HG03457 (cell line): ENCODE measurements at regions not wholly inside any gene's neighbourhood (a gene's known extent, or its start where the extent isn't known, plus 50 kb on each side); places are given as distances from the start of the nearest gene placed in this dataset.

Experiments used
- ATAC-seq: cut with Tn5 transposase; IDR thresholded peaks from one replicate; pipeline ENCODE4 v1.9.1; 2021; ENCODE audit warnings: moderate number of reproducible peaks; ENCODE audit not compliant: unreplicated experiment

DNA sequence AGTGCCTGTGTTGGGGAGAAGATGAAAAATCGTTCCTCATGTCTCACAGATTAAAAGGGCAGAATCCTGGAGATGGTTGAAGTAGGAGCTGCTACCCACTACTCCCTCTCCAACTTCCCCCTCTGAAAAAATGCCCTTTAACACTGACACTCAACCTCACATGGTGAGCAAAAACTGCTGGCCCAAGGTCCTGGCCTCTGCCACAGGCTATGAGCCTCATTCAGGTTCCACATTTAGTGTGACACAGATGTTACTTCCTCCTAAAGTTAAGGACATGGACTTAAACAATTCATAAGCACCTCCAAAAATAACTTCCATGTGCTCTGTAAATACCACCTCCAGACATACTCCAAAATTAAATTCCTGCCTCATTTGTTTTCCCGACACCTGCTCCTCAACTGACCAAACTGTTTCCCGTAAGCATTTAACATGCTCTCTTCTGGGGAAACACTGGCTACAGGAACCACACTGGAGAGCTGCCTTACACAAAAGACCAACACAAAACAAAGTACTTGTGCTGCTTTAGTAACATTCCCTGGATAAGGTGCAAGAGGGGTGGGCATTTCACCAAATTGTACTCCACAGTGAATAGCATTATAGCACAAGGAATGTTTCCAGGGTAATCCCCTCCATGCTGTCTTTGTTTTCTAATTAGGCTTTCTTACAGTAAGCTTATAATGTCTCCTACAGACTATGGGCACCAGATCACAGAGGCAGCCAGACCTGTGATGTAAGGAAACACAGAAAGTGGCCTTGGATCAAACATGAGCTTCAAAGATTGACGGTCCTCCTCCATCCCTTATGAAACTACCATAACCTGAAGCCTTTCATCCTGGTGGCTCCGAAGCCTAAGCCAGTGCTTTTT lies 57.0 kb downstream of the PHLDA1 start:
- ATAC-seq: no peak

DNA sequence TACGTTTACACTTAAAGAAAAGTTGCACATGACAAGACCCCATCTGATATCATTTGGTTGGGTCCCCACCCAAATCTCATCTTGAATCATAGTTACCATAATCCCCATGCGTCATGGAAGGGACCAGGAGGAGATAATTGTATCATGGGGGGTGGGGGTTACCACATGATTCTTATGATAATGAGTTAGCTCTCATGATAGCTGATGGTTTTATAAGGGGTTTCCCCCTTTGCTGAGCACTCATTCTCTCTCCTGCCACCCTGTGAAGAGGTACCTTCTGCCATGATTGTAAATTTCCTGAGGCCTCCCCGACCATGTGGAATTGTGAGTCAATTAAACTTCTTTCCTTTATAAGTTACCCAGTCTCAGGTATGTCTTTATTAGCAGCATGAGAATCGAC lies 60.3 kb downstream of the PHLDA1 start:
- no peak for ATAC-seq

DNA sequence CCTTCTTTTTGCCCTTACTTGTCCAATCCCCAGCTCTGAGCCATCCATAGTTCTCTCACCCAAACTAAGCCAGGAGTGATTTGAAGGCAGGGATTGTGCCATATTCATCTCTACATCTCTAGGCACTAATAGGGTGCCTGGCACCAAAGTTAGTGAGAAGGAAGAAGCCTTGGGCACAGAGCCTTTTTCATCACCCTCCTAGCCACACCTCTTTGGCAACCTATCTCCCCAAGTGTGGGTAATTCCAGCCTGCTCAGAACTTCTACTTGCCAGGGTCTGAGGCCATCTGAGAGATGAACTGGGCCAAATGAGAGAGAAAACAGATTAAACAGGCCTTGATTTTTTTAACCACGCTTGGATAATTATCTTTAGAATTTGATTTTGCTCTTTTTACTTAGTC lies 61.3 kb downstream of the PHLDA1 start:
- ATAC-seq: no peak

DNA sequence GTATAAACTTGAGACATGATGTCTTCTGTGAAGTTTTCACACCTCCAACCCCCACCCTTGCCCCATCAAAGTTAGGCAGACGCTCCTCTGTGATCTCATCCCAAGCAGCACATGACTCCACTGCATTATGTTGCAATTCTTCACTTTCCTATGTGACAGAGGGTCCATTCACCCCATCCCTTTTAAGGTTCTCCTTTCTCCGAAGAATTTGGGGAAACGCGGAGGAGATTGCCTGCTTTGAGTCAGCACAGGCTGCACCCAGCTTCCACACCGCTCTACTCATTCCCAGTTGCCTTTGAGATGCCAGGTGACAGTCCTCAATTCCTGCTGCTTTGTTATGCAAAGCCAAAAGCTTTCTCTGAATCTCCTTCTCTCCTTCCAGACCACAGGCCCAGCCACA lies 61.8 kb downstream of the PHLDA1 start:
- ATAC-seq: no peak

DNA sequence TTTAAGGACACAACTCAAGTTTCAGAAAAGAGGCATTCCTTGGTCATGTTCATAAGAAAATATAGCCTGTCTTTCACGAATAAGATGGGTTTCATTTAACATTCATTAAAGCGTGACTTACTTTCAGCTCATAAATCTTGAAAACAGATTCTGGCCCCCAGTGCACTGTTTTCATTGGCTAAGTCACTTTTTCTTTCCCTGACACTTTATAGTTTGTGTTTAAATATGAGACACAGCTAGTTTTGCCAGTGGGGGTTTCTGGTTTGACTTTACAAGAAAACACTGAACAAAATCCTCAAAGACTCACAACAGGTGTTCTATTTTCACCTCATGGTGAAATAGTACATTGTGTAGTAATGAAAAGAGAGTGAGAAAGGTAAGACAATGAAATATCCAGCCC lies 65.9 kb downstream of the PHLDA1 start:
- no peak for ATAC-seq

DNA sequence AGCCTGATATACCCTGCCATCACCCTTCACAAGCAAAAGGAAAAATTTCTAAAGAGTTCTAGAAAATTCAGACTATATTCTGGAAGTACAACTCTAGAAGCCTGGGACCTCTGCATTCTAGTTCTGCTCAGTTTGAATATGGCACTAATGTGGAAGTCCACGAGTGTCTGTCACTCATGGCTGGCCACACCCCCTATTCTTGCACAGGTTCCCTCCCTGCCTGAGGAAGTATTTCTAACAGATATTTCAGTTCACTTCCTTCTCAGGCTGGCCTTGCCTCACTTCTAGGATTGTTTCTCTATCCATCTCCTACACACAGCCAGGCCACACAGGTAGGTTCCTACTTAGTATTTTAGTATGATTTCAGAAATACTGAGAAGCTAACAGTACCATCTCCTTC lies 67.4 kb downstream of the PHLDA1 start:
- no peak for ATAC-seq

DNA sequence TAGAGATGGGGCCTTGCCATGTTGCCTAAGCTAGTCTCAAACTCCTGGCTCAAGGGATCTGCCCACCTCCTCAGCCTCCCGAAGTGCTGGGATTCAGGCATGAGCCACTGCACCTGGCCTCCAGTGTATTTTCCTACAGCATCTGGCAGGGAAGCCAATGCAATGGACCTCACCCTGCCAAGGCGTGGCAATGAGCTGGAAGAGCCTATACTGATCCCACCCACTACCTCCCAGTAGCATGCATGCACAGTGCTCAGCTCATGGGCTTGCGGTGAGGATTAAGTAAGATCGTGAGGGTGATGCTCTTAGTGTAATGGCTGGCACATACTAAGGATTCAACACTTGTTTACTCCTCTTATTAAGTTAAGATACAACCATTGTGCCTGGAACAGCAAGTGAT lies 69.7 kb downstream of the PHLDA1 start:
- no peak for ATAC-seq

DNA sequence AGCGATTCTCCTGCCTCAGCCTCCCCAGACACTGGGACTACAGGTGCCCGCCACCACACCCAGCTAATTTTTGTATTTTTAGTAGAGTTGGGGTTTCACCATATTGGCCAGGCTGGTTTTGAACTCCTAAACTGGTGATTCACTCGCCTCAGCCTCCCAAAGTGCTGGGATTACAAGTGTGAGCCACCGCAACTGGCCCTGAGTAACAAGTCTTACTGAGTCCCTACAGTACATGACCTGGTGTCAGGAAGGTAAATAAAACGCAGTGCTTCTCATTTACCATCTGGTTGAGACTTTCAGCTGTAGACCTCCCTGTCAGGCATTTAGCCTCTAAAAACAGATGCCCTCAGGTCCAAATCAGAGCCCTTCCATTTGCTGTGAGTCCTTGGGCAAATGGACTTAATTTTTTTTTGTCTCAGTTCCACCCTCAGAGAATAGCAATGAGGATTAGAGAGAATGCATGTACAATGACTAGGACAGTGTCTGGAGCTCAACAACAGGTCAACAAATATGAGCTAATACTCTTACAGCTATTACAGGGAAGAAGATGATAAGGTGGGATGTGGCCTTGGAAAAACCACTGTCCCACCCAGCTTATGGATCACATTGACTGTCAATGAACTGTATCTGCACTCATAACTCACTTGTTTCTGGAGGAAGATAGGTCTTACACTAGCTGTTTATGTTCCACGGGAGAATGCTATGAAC lies 70.5 kb downstream of the PHLDA1 start:
- no peak for ATAC-seq

DNA sequence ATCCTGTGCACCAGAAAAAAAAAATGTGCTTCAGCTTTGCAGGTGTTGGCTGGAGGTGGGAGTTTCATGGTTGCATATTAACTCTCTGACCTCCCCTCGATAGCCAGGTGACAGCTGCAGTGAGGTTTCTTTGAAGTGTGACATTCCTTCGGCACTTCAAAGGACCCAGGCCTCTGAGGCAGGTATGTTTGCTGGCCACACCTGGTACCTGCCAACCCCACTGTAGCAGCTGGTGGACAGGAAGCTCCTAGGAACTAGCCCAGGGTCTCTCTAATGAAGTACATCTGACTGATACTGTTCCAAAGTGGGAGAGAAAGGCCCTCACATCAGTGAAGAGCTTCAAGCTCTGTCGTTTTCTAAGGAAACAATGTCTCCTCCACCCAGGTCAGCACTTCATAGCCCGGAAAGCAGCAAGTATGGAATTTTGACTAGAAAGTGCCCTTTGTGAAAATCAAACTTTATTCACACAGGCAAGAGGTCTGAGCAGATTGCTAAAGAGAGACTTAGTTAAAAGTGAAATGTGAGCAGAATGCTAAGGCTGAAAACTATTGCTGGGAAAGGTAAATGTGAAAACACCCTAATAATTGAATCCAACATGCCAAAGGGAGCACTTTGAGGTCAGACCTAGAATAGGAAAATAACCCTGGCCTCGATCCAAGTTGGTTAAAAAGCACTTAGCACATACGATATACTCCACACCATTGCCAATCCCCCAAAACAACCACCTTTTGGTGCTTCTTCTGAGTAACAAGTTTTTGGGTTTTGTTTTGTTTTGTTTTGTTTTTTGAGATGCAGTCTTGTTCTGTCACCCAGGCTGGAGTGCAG lies 71.3 kb downstream of the PHLDA1 start:
- no peak for ATAC-seq

DNA sequence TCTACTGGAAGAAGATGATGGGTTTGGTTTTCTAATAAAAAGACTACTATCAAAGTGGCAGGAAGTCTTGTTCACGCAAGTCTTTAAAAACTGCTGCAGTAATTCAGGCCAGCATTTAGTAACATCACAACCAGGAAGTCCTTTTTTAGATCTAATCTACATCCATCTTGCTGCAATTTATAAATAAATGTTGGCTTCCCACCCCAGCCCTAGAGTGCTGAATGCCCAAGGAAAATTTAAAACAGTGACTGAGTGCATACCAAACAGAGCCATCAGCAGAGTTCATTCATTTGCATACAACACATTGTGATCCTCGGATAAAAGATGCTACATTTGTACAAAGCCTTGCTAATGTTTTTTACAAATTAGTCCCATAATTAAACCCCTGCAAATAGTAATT lies 72.1 kb downstream of the PHLDA1 start:
- no peak for ATAC-seq

DNA sequence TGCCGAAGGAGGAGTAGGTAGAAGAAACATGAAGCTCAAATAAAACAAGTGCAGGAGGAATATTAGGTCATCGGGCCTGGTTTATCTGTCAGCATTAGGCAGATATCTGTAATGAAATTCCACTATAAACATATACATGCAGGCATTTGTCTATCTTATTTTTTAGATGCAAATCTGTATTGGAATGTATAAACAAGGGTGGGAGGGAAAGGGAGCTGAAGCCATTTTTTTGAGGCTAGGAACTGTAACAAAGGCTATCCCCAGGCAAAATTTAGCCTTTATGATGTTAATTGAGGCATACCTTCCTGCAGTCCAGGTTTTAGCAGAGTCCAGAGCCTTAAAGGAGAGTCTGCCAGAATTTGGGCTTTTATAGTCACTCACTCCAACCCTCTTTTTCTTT lies 72.5 kb downstream of the PHLDA1 start:
- no peak for ATAC-seq

DNA sequence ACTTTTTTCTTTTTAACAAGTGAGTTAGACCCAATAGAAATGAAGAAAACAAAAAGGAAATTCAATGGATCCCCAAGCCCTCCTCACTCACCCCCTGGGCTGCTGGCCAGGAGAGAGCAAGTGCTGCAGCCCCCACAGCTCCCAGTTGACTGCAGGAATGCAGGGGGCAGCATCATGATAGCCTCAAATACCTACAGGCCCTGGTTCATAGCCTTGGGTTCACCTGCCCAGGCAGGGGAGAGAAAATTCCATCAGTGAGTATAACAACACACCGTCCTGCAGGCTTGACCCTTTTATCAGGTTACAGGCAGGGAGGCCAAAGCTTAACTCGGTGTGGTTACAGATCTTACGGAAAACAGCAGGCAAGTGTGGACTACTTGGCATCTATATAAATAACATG lies 76.3 kb downstream of the PHLDA1 start:
- ATAC-seq: no peak

DNA sequence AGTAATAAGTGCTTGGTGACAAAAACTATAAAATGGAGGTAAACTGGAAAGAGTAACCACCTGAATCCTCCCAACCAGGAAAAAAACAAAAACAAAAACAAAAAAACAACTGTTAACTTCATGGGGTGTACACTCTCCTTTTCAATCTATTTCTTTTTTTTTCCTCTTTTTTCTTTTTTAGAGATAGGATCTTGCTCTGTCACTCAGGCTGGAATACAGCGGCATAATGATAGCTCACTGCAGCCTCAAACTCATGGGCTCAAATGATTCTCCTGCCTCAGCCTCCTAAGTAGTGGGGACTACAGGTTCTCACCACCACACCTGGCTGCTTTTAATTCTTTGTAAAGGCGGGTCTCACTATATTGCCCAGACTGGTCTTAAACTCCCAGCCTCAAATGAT lies 76.8 kb downstream of the PHLDA1 start:
- ATAC-seq: no peak

DNA sequence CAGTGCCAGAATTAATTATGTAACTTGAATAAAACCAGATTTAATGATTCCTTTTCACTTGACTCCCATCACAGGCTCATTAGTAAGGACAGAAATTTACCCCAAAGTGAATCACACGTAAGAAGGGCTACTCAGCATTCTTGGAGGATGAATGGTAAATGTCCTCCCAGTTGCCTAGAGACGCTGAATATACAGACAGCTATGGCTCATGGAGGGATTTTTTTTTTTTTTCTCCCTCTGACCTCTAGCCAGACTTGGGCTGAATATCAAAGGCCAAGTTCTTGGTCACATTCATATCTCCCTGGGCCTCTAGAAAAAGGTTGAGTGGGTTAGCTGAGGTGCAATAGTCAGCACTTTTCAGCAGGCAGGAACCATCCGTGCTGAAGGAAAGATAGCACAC lies 77.5 kb downstream of the PHLDA1 start:
- no peak for ATAC-seq

DNA sequence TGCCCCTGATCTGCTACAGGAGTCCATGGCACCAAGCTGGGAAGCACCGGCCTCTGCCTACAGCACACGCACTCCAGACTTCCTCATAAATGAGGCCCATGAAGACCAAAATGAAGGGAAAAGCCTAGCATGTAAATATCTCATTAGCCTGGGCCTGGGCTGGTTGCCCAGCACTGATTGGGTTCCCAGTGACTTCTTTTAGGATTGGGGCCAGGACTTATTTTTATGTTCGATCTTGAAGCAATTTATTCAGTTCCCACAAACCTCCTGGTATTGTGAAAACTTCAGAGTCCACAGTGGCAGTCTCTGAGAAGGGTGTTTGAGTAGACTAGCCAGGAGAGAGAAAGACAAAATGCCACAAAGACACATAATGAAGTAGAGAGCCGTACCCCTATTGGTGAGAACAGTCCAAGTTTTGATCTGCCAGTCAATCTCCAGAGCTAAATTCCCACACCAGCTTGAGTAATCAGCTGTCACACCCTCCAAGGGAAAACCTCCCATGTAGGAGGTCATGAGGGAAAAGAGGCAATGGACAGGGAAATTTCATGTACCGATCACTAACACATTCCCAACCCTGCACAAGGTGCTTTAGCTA lies 78.2 kb downstream of the PHLDA1 start:
- ATAC-seq: no peak

DNA sequence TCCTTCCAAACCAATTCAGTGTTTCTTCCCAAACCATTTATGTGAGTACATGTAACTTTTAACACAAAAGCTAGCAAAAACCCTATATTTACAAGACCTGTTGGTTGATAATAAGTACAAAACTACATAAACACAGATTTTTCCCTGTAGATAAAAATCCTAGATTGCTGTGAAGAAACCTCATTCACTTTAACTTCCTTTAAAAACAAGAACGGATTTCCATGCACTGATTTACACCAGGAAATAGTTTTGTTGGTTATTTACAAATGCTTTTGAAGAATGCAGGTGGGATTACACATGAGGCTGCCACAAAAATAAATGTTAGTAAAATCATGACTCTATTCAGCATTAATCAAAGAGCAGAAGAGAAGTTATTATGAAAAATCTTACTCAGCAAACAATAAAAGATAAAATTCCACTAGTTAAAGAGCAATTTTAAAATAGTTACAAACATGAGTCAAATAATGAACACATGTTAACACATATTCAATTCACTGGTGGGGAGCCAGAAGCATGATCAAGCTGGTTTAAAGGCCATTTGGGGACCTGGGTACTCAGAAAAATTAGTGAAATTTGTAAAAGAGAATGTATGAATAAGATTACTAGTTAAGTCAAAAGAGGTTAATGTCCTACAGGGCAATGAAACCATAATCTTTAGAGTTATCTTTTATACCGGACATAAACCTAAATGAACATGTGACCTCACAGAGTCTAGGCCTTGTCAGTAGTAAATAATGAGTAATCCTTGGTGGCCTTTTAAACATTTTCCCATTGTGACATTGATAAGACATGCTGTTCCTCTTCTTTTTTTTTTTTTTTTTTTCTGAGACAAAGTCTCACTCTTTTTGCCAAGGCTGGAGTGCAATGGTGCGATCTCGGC lies 79.9 kb downstream of the PHLDA1 start:
- ATAC-seq: no peak

DNA sequence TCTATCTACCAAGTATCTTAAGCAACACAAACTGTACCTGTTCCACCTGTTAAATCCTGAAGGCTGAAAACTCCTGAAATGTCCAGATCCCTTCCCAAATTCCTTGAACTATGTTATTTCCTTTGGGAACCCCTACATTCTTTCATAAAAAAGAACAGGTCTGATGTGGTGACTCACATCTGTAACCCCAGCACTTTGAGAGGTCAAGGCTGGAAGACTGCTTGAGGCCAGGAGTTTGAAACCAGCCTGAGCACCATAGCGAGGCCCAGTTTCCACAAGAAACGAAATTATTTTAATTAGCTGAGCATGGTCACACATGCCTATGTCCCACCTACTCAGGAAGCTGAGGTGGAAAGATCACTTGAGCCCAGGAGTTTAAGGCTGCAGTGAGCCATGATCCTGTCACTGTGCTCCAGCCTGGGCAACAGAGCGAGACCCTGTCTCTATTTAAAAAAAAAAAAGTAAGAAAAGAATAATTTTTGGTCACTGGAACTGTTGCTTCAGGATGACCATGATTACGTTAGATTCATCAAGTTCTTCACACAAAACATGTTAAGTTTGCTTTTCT lies 84.3 kb downstream of the PHLDA1 start:
- no peak for ATAC-seq

DNA sequence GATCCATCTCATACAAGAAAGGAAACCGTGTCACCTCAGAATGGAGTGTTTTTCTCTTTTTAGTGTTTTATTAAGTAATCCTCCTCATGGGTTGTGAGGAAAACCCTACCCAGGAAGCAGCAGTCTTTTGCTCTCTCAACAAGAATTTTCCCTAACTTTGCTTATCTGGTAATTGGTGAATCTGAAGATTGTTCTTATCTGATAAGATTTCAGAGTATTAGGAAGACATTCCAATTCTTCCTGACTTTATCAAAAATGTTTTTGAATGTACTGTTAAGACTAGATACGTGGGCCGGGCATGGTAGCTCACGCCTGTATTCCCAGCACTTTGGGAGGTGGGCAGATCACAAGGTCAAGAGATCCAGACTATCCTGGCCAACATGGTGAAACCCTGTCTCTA lies 86.0 kb downstream of the PHLDA1 start:
- ATAC-seq: no peak

DNA sequence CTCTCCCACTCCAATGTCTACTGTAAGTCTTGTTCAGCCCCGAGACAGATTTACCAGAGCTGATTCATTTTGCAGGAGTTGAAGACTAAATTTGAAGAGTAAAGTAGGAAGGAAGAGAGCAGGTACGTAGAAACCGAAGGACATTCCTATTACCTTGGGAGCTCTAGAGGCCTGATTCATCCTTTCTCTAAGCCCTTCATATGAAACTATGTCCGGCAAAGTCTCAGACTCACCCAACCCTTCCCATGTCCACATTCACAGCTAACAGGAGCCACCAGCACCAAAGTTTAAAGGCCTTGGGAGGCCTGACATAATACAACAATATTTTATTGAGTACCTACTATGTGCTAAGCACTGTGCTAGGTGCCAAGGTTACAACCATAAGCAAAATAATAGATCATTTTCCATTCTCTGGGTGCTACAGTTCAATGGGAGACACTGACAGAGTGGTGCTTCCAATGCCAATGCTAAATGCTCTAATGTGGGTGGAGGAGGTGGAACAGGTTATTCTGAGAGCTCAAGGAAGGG lies 86.6 kb downstream of the PHLDA1 start:
- ATAC-seq: no peak
